C4-2B (cell line): ENCODE measurements at regions not wholly inside any gene's neighbourhood (a gene's known extent, or its start where the extent isn't known, plus 50 kb on each side); places are given as distances from the start of the nearest gene placed in this dataset.

Experiments used
- H3K27ac ChIP-seq: fragments of 450-650 bp; 2 replicates; pipeline ENCODE4 v1.5.1; 2017
- ZFX ChIP-seq: fragments of 450-650 bp; IDR thresholded peaks from 2 replicates; pipeline ENCODE4 v1.6.1; 2017
- TF ChIP-seq, protein P1 (sequence below): fragments of 450-650 bp; conservative IDR thresholded peaks from 2 replicates; pipeline ENCODE4 v1.5.1; 2017; ENCODE audit warnings: mild to moderate bottlenecking

DNA sequence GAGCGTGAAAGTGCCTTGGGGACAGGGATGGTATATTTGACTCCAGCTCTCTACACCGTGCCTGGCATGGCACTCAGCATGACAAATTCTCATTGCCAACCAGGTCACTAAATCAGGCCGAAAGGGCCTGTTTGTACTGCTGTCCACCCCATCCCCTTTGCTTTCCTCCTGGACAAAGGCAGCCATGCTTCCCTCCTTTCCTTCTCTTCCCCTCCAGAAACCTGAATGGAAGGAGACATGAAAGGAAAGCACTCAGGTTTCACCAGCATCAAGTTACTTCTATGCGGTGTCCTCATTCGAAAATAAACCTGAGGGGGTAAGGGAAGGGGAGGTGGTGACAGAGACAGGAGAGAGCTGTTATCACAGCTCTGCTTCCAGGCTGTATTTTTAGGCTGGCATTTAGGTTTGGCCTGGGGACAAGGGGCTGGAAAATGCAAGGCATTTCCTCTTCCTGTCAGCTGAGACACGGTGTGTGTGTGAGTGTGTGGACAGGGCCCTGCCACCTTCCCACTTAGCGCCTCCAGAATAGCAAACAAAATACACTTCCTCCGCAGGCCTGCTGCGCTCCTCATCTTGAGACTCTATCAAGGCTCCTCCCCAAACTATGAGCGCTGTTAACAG, 79.9 kb upstream of the COL13A1 start:
- TF ChIP-seq, protein P1, sequence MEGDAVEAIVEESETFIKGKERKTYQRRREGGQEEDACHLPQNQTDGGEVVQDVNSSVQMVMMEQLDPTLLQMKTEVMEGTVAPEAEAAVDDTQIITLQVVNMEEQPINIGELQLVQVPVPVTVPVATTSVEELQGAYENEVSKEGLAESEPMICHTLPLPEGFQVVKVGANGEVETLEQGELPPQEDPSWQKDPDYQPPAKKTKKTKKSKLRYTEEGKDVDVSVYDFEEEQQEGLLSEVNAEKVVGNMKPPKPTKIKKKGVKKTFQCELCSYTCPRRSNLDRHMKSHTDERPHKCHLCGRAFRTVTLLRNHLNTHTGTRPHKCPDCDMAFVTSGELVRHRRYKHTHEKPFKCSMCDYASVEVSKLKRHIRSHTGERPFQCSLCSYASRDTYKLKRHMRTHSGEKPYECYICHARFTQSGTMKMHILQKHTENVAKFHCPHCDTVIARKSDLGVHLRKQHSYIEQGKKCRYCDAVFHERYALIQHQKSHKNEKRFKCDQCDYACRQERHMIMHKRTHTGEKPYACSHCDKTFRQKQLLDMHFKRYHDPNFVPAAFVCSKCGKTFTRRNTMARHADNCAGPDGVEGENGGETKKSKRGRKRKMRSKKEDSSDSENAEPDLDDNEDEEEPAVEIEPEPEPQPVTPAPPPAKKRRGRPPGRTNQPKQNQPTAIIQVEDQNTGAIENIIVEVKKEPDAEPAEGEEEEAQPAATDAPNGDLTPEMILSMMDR, result no peak
- TF ChIP-seq ZFX, result no peak
- no peak overlapping the region for H3K27ac ChIP-seq

DNA sequence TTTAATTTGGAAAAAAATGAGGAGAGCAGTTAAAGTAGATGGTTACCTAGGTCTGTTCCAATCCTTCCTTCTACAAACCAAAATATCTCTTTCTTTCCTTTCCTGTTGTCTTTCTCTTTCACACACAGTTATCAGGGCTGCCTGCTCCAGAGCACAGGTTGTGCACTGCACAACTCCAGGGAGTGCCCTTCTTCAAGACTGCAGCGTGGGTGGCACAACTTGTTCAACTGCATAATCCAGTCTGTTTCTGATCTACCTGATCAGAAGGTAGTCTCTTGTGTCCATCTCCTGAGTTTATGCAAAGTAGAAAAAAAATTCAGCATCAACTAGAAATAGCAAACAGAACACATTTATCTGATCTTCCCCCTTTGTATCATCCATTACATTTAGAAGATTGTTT, 78.1 kb upstream of the COL13A1 start:
- TF ChIP-seq ZFX, result no peak
- TF ChIP-seq, protein P1, result no peak
- no peak overlapping the region for H3K27ac ChIP-seq

DNA sequence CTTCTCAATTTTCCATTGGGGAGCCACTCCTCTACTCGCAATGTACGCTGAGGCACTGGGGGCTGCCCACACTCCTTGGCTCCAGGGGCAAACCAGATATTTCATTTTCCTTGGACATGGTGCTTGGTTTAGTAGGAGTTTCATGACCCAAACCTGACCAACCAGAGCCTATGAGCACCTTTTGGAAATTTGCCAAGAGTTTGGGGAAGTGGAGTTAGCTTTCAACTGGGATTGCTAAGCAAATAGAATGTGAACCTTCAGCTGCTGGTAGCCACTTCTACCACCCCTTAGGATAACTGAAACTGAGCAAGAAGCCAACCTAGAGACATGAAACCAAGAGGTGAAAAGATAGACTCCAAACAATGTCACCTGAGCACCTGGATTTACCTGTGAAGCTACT, 74.9 kb upstream of the COL13A1 start:
- TF ChIP-seq, protein P1, result no peak
- no peak for TF ChIP-seq ZFX

DNA sequence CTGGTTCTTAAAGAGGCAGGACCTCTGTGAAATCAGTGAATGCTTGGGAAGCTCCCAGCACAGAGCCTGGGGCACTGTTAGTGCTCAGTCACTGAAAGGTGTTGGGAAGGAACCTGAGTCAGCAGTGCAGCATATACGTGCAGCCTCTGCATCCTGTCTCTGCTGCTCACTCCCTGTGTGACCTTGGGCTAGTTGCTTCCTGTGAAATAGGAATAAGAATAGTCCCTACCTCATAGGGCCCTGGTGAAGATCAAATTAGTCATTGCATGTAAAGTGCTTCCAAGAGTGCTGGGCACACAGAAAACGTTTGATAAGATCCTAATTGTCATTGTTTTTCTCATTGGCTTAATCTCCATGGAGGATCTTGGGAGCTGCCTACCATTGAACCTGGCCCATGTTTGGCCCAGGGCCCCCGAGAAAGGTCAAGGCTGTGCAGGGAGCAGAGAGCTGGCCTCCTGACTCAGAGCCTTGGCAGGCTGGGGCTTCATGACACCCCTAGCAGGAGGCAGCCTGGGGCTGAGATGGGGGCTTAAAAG, 73.3 kb upstream of the COL13A1 start:
- H3K27ac ChIP-seq, result no peak overlapping the region; the same call in 1 of the 2 replicates
- TF ChIP-seq ZFX, result no peak
- TF ChIP-seq, protein P1, result no peak

More for the DNA sequence above, 74.9 kb upstream of the COL13A1 start:
- H3K27ac ChIP-seq, result no peak overlapping the region

DNA sequence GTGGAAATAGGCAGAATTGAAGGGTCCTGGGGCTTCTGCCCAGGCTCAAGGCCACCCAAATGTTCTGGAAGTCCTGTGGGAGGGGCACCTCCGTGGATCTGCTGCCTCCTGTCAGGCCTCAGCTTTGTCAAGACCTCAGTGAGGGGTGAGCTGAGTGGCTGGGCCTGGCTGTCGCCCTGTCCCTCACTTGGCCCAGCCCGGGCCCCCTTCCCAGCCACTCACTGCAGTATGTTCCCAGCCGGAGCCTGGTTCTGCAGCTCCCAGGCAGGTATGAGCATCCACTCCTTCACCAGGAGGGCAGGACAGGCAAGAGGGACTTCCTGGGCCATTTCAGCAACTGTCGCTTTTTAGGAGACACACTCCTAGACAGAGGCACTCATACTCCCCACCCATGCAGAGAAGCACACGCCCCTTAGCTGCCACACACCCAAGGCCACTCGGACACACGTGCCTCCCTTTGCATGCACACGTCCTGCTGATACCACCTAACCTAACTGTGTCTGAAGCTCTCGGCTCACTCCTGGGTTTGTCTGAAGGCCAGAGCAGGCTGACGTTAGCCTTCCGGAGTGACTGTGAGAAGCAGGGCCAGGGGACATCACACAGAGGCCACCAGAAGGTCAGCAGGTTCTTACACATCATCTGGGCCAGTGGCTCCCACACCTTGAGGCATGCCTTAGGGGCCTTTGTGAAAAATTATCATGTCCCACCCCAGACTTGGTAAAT, 72.2 kb upstream of the COL13A1 start:
- H3K27ac ChIP-seq, result no peak overlapping the region
- no peak for TF ChIP-seq ZFX
- TF ChIP-seq, protein P1, result no peak

DNA sequence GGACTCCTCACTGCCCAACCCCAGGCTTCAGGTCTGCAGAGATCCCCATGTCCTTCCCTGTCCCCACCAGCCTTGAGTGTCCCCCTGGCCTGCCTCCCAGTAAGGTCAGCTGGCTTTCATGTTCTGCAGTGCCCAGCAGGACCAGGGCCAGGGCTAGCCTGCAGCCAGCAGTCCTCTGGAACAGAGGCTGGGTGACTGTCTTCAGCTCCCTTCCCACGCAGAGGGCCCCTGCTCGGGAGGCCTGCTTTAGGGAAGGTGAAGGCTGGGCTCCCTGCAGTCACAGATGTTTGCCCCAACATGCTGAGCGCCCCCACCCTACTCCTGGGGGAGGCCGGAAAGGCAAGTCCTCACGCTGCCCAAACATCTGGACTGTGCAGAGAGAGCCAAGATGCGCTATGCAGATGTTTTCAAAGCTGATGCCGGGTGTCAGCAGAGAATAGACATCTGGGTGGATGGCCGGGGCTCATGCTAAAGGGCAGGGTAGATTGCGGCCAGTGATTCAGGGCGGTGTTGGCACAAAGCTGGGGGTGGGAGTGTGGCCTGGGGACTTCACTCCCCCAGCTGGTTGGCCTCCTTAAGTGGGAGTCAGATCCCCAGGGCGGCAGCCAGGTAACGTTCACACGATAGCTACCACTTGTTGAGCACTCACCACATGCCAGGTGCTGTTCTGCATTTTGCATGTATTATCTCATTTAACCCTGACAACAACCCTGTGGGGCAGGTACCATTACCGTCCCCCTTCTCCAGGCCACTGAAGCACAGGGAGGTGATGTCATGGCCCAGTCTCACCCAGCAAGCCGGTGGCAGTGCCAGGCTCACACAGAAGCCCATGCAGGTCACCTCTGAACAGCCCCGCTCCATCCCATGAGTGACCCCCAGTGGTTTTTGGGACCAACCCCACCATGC, 71.2 kb upstream of the COL13A1 start:
- TF ChIP-seq, protein P1, result no peak
- no peak for TF ChIP-seq ZFX
- no peak overlapping the region for H3K27ac ChIP-seq
